Left hindlimb (tissue), 1 donor: ENCODE measurements at regions not wholly inside any gene's neighbourhood (a gene's known extent, or its start where the extent isn't known, plus 50 kb on each side); places are given as distances from the start of the nearest gene placed in this dataset.

Experiments
- DNase-seq: peaks from one replicate; pipeline ENCODE4 v3.0.0-alpha.2; 2018

- DNase-seq, result no peak
These were observed 448.9 kb downstream of the KCTD8 start for GRCh38 chr4:43999669-44000068.

GRCh38 chr4:44002368-44002767 lies 446.2 kb downstream of the KCTD8 start:
- no peak for DNase-seq

DNA sequence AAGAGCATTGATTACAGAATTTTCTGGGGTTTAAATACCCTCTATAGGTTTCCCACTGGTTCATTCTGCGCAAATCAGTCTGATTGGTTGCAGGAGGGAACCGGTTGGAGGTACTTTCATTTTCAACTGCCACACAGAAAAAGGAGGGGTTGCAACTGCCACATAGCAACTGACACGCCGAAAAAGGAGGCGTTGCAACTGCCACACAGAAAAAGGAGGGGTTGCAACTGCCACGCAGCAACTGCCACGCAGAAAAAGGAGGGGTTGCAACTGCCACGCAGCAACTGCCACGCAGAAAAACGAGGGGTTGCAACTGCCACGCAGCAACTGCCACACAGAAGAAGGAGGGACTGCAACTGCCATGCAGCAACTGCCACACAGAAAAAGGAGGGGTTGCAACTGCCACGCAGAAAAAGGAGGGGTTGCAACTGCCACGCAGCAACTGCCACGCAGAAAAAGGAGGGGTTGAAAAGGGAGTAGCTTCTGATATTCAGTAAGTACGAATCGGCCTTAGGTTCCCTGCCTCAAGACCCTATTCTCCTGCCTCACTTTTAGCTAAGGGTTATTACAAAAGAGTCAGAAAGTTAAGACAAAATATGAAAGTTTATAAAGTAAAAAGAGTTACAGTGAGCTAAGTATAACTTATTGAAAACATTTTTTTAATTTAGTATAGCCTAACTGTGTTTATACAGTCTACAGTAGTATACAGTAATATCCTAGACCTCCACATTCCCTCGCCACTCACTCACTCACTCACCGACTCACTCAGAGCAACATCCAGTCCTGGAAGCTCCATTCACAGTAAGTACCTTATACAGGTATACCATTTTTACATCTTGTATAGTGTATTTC lies 431.8 kb downstream of the KCTD8 start:
- no peak for DNase-seq

GRCh38 chr4:44017422-44017739 lies 431.2 kb downstream of the KCTD8 start:
- no peak for DNase-seq

DNA sequence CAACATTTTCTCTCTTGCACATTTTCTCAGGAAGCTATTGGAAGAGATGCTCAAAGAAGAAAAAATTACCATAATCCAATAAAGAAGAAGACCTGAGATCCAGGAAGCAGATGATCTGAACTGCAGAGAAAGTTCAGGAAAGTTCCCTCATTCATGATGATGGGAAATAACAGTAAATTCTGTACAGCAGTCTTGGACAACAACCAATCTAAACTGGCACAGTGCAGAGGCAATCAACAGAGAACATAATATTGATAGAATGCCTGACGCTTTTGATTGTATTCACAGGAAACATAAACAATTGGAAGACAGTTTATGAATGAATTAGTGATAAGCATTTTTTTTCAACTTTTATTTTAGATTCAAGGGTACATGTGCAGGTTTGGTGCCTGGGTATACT lies 428.9 kb downstream of the KCTD8 start:
- no peak for DNase-seq

DNA sequence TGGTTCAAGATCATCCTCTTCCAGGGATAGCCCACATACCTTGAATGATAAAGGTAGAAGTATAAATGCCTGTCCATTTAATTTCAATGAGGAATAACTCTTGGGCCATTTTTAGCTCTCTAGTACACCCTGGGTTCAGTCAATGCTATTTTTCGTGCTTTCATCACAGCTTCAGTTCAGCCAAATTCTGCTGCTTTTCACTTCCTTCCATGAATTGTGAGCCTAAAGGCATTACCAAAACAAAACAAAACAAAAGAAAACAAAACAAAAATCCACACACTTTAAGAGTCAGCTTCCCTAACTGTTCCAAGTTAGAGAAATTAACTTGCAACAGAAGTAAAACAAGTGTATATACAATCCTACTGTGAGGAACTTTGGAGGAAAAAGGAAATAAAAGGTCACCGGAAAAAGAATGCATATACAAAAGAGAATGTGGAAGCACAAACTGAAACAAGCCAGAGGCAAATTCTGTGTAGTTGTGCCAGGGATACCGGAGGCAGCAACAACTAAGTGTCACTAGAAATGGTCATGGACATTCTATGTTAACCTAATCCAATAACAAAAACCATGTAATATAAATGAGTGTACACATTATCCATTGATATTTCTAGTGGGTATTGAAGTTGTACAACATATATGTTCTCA lies 423.1 kb downstream of the KCTD8 start:
- no peak for DNase-seq

- DNase-seq, result no peak
These were observed 409.8 kb downstream of the KCTD8 start for GRCh38 chr4:44038811-44039210.

DNA sequence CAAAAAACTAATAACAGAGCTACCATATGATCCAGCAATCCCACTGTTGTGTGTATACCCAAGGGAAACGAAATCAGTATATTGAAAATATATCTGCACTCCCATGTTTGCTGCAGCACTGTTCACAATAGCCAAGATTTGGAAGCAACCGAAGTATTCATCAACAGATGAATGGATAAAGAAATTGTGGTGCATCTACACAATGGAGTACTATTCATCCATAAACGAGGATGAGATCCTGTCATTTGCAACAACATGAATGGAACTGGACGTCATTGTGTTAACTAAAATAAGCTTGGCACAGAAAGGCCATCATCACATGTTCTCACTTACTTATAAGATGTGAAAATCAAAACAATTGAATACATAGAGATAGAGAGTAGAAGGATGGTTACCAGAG lies 402.1 kb downstream of the KCTD8 start:
- DNase-seq, result no peak

DNA sequence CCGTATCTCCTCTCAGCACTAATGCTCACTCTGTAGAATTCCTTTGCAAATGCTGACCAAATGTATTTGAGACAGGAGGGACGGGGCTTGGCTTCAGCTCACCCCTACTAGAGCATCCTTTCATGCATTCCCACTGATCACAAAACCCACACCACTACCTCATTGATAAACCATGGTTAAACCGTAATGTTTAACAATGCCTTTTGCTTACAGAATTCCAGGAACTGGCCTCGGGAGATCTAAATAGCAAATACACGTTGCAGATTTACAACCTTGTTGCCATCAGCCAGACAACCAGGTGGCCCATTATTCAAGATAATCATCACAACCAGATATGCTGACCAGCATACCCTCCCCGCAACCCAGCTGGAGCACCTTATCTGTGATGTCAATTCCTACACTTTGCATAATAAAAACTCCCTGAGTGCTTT lies 391.9 kb downstream of the KCTD8 start:
- no peak for DNase-seq

DNA sequence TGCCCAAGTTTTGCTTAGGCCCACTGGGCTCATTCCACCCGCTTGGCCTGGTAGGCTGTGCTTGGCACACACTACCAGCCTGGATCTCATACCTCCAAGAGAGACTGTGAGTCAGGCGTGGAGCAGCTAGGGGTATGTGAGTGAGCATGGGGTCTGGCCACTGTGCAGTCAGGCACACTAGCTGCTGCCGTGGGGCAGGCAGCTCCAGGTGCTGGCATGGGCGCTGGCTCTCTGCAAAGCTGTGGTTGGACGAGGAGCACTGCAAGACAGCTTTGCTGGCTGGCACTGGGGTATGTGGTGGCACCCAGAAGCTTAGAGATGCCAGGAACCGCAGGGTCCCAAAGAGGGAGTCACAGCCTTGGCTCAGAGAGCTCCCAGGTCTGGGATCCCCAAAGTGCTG lies 377.8 kb downstream of the KCTD8 start:
- DNase-seq, result no peak

GRCh38 chr4:44071959-44072955 lies 376.4 kb downstream of the KCTD8 start:
- no peak for DNase-seq

GRCh38 chr4:44086753-44087152 lies 361.9 kb downstream of the KCTD8 start:
- no peak for DNase-seq

GRCh38 chr4:44093390-44093789 lies 355.2 kb downstream of the KCTD8 start:
- DNase-seq, result no peak

- no peak for DNase-seq
These were observed 349.6 kb downstream of the KCTD8 start for GRCh38 chr4:44098973-44099372.

DNA sequence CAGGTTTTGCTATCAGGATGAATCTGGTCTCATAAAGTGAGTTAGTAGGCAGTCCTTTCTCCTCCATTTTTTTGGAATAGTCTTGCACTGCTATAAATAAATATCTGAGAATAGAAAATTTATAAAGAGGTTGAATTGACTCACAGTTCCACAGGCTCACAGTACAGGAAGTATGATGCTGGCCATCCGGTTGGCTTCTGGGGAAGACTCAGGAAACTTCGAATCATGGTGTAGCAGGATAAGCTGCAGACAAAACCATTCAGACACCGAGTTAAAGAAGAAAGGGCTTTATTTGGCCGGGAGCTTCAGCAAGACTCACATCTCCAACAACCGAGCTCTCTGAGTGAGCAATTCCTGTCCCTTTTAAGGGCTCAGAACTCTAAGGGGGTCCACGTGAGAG lies 348.2 kb downstream of the KCTD8 start:
- DNase-seq, result no peak

GRCh38 chr4:44118971-44119680 lies 329.5 kb downstream of the KCTD8 start:
- no peak for DNase-seq

DNA sequence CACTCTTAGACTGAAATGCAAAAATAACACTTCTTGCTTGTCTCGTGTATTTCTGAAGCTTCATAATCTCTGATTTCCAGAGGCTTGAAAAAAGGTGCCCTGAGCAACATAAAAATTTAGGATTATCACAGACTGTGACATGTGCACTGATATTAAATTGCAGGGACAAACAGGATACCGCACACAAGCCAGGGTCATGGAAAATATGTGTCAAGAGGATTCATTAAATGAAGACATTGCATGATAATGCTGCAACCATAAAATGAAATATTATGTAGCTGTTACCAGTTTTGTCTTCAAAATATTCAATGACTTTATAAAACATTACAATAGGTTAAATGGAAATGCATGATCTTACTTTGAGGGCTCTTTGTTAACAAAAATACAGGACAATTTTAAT lies 328.0 kb downstream of the KCTD8 start:
- no peak for DNase-seq

DNA sequence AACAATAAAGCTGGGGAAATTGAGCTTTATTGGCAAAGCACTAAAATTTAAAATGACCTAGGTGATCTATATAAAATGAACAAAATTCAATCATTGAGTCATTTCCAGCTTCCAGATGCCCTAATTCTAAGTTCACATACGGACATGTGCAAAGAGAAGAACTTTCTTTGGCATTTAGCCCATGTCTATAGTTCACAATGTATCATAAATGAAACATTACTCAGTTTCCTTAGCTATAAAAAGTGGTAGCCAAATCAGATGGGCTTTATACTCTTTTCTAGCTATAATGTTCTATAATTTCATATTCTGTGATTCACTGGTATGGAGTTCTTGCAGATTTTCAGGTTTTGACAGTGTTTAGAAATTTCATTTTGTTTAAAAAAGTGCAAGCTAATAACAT lies 327.4 kb downstream of the KCTD8 start:
- DNase-seq, result no peak
